Mucosa of descending colon (tissue), 3 donors: ENCODE measurements at regions not wholly inside any gene's neighbourhood (a gene's known extent, or its start where the extent isn't known, plus 50 kb on each side); places are given as distances from the start of the nearest gene placed in this dataset.

ENCODE experiments used
- ATAC-seq: fragments of 200-7000 bp; cut with Tn5 transposase; one replicate; pipeline ENCODE4 v1.9.1; 2020; ENCODE audit warnings: mild to moderate bottlenecking, moderate library complexity
- DNase-seq, 3 donors: peaks; one replicate each; pipeline ENCODE4 v3.0.0-alpha.2; 2020
- H3K36me3 ChIP-seq: fragments of 200-600 bp; one replicate; pipeline ENCODE4 v1.8.0; 2021; ENCODE audit warnings: low read depth, mild to moderate bottlenecking
- H3K4me1 ChIP-seq: fragments of 200-600 bp; one replicate; pipeline ENCODE4 v1.8.0; 2021; ENCODE audit warnings: low read depth, mild to moderate bottlenecking
- H3K4me3 ChIP-seq: fragments of 200-600 bp; one replicate; pipeline ENCODE4 v1.8.0; 2021; ENCODE audit warnings: mild to moderate bottlenecking
- H3K9me3 ChIP-seq: fragments of 200-600 bp; one replicate; pipeline ENCODE4 v1.8.0; 2021; ENCODE audit warnings: mild to moderate bottlenecking
- intact Hi-C, 2 donors: fragments of 100-400 bp; cut with DNase I in 1 of 2; cut with micrococcal nuclease in 1 of 2; formaldehyde crosslinking; loops; one replicate each; pipeline versions ENCODE4 v1.11.0 to v1.11.1; 2022; cut with DNase I, micrococcal nuclease
- TF ChIP-seq, protein P1 (sequence below): fragments of 200-600 bp; IDR thresholded peaks from one replicate; pipeline ENCODE4 v1.8.0; 2022; ENCODE audit warnings: antibody characterized with exemption, mild to moderate bottlenecking
- donor health status: DM: no; HTN: no; CAD: no; lungs with moderate emphysema.
- donor health status: DM: no; HTN: no; CAD: no.
- donor health status: DM: no; HTN: yes; CAD: no.

- TF ChIP-seq, protein P1, sequence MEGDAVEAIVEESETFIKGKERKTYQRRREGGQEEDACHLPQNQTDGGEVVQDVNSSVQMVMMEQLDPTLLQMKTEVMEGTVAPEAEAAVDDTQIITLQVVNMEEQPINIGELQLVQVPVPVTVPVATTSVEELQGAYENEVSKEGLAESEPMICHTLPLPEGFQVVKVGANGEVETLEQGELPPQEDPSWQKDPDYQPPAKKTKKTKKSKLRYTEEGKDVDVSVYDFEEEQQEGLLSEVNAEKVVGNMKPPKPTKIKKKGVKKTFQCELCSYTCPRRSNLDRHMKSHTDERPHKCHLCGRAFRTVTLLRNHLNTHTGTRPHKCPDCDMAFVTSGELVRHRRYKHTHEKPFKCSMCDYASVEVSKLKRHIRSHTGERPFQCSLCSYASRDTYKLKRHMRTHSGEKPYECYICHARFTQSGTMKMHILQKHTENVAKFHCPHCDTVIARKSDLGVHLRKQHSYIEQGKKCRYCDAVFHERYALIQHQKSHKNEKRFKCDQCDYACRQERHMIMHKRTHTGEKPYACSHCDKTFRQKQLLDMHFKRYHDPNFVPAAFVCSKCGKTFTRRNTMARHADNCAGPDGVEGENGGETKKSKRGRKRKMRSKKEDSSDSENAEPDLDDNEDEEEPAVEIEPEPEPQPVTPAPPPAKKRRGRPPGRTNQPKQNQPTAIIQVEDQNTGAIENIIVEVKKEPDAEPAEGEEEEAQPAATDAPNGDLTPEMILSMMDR, result no peak
- no peak overlapping the region for H3K4me3 ChIP-seq
- H3K36me3 ChIP-seq, result no peaks in the 10 kb centered on the region
- intact Hi-C loops, result no loop called here
- DNase-seq (no peak), ATAC-seq (no peak)
- no peaks in the 10 kb centered on the region for H3K9me3 ChIP-seq
- H3K4me1 ChIP-seq, result no peaks in the 10 kb centered on the region
Observed at GRCh38 chr1:231108516-231109302, 53.1 kb upstream of the TRIM67 start.

- ATAC-seq, result no peak
- H3K36me3 ChIP-seq, result no peaks in the 10 kb centered on the region
- no peak overlapping the region for H3K4me3 ChIP-seq
- no peaks in the 10 kb centered on the region for H3K9me3 ChIP-seq
- intact Hi-C loops, result no loop called here
- H3K4me1 ChIP-seq, result no peaks in the 10 kb centered on the region
- no peak for DNase-seq
- TF ChIP-seq, protein P1, result no peak
Observed at GRCh38 chr1:231107600-231108326, 54.1 kb upstream of the TRIM67 start.

- no peak overlapping the region for H3K4me3 ChIP-seq
- intact Hi-C loops, result no loop called here
- H3K4me1 ChIP-seq, result no peaks in the 10 kb centered on the region
- ATAC-seq (no peak), DNase-seq (no peak)
- H3K9me3 ChIP-seq, result no peaks in the 10 kb centered on the region
- H3K36me3 ChIP-seq, result no peaks in the 10 kb centered on the region
- TF ChIP-seq, protein P1, result no peak
Observed at GRCh38 chr1:231107151-231107550, 54.7 kb upstream of the TRIM67 start.

GRCh38 chr1:231106347-231106746, 55.5 kb upstream of the TRIM67 start:
- H3K4me3 ChIP-seq, result no peak overlapping the region
- H3K36me3 ChIP-seq, result no peaks in the 10 kb centered on the region
- no peaks in the 10 kb centered on the region for H3K9me3 ChIP-seq
- intact Hi-C loops, result no loop called here
- no peaks in the 10 kb centered on the region for H3K4me1 ChIP-seq
- ATAC-seq (no peak), DNase-seq (no peak)
- TF ChIP-seq, protein P1, result no peak

- Histone ChIP-seq H3K4me3 (no peak overlapping the region), H3K4me1 (no peaks in the 10 kb centered on the region), H3K36me3 (no peaks in the 10 kb centered on the region), H3K9me3 (no peaks in the 10 kb centered on the region)
- TF ChIP-seq, protein P1, result no peak
- DNase-seq, result no peak
- no peak for ATAC-seq
- intact Hi-C loops, result no loop called here
Observed at GRCh38 chr1:231104917-231105316, 56.9 kb upstream of the TRIM67 start.
